ENCODE measurements at regions not wholly inside any gene's neighbourhood (a gene's known extent, or its start where the extent isn't known, plus 50 kb on each side); places are given as distances from the start of the nearest gene placed in this dataset.

DNA sequence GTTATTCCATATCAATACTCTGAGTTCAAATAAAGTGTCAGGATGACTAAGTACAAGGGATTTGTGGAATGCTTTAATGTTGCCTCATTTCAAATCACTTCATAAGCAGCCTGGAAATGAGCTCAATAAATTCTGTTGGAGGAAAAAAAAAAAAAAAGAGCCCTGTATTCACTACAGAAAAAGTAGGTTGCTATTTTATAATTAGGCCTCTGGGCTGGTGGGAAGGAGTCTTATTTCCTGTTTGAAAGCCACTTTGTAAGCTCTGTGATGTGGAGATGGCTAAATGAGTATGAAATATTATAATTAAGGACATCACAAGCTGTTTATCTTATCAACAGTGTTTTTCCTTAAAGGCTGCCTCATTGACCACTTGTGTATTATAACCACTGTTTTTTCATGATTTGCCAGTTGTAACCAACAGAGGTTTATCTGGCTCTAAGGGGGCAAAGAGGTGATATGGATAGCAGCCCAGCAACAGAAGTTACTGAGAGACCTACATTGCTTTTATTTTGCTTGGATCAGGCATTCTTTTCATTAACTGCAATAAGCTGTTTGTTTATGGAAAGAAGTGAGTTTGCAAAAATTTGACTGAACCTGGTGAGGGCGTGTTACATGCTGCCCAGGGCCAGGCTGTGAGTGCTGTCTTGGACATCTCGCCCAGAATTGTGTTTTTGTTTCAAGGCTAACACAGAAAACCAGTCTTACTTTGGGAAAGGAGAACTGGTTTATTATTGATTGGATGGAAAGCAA lies 563.3 kb upstream of the MAP3K7 start:
- no peak for TF ChIP-seq SREBF2 (IDR thresholded peaks at IDR 0.05; ENCODE audit: low read length)
- no peak for TF ChIP-seq POLR2A (IDR thresholded peaks at IDR 0.05; ENCODE audit: low read depth, low read length)

Data from GM12878 (cell line).